ENCODE measurements at regions not wholly inside any gene's neighbourhood (a gene's known extent, or its start where the extent isn't known, plus 50 kb on each side); places are given as distances from the start of the nearest gene placed in this dataset.

GRCh38 chr10:16314259-16314658 lies 122.6 kb upstream of the PTER start:
- no peak for ATAC-seq

GRCh38 chr10:16316733-16317390 lies 119.9 kb upstream of the PTER start:
- ATAC-seq: no peak
- TF ChIP-seq CSDC2 (CRISPR knock-in tag; IDR thresholded peaks at IDR 0.05) (no peak), TOX (CRISPR knock-in tag; IDR thresholded peaks at IDR 0.05; ENCODE audit: borderline replicate concordance) (no peak), ZC3H10 (CRISPR knock-in tag; IDR thresholded peaks at IDR 0.05) (no peak), ZFP30 (CRISPR knock-in tag; IDR thresholded peaks at IDR 0.05) (no peak), RARB (CRISPR knock-in tag; IDR thresholded peaks at IDR 0.05) (no peak), SNAI2 (CRISPR knock-in tag; IDR thresholded peaks at IDR 0.05) (no peak), PPARA (CRISPR knock-in tag; IDR thresholded peaks at IDR 0.05; ENCODE audit: borderline replicate concordance) (no peak), ZNF70 (CRISPR knock-in tag; IDR thresholded peaks at IDR 0.05) (no peak), BACH2 (CRISPR knock-in tag; IDR thresholded peaks at IDR 0.05; ENCODE audit: borderline replicate concordance) (no peak)

More at GRCh38 chr10:16314259-16314658, 122.6 kb upstream of the PTER start:
- no peak for TF ChIP-seq ZNF70 (CRISPR knock-in tag; IDR thresholded peaks at IDR 0.05)
- TF ChIP-seq TOX (CRISPR knock-in tag; IDR thresholded peaks at IDR 0.05; ENCODE audit: borderline replicate concordance): no peak
- TF ChIP-seq TSHZ2 (CRISPR knock-in tag; IDR thresholded peaks at IDR 0.05): no peak
- TF ChIP-seq, protein P1, sequence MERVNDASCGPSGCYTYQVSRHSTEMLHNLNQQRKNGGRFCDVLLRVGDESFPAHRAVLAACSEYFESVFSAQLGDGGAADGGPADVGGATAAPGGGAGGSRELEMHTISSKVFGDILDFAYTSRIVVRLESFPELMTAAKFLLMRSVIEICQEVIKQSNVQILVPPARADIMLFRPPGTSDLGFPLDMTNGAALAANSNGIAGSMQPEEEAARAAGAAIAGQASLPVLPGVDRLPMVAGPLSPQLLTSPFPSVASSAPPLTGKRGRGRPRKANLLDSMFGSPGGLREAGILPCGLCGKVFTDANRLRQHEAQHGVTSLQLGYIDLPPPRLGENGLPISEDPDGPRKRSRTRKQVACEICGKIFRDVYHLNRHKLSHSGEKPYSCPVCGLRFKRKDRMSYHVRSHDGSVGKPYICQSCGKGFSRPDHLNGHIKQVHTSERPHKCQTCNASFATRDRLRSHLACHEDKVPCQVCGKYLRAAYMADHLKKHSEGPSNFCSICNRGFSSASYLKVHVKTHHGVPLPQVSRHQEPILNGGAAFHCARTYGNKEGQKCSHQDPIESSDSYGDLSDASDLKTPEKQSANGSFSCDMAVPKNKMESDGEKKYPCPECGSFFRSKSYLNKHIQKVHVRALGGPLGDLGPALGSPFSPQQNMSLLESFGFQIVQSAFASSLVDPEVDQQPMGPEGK (CRISPR knock-in tag; IDR thresholded peaks at IDR 0.05; ENCODE audit: borderline replicate concordance): no peak
- no peak for TF ChIP-seq ARNTL (CRISPR knock-in tag; IDR thresholded peaks at IDR 0.05; ENCODE audit: borderline replicate concordance, low read depth)
- no peak for TF ChIP-seq ZNF565 (CRISPR knock-in tag; conservative IDR thresholded peaks at IDR 0.05; ENCODE audit: low read depth)
- TF ChIP-seq, protein P2, sequence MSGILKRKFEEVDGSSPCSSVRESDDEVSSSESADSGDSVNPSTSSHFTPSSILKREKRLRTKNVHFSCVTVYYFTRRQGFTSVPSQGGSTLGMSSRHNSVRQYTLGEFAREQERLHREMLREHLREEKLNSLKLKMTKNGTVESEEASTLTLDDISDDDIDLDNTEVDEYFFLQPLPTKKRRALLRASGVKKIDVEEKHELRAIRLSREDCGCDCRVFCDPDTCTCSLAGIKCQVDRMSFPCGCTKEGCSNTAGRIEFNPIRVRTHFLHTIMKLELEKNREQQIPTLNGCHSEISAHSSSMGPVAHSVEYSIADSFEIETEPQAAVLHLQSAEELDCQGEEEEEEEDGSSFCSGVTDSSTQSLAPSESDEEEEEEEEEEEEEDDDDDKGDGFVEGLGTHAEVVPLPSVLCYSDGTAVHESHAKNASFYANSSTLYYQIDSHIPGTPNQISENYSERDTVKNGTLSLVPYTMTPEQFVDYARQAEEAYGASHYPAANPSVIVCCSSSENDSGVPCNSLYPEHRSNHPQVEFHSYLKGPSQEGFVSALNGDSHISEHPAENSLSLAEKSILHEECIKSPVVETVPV (CRISPR knock-in tag; IDR thresholded peaks at IDR 0.05): no peak
- no peak for TF ChIP-seq PPARA (CRISPR knock-in tag; IDR thresholded peaks at IDR 0.05; ENCODE audit: borderline replicate concordance)
- no peak for TF ChIP-seq OSR1 (CRISPR knock-in tag; IDR thresholded peaks at IDR 0.05)
- TF ChIP-seq TCF4 (CRISPR knock-in tag; IDR thresholded peaks at IDR 0.05; ENCODE audit: borderline replicate concordance): no peak
- TF ChIP-seq ZFP30 (CRISPR knock-in tag; IDR thresholded peaks at IDR 0.05): no peak
- TF ChIP-seq ZC3H10 (CRISPR knock-in tag; IDR thresholded peaks at IDR 0.05): no peak

DNA sequence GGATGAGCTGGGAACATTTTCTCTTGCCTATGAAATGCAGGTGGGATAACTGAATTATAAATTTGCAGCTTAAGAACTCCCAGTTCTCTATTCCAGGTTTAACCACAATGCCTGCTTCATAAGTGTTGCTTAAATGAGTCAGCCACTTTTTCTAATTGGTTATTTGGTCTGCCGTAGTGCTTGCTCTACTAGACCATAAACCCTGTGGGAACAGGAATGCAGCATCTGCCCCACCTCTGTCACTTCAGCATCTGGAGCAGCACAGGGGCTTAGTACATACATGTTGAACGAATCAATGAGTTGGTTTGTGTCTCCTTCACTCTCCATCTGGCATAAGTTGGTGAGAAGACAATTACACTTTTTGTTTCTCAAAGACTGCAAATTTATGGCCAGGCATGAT lies 95.2 kb upstream of the PTER start:
- no peak for ATAC-seq
- TF ChIP-seq TOX (CRISPR knock-in tag; IDR thresholded peaks at IDR 0.05; ENCODE audit: borderline replicate concordance) (no peak), ZC3H10 (CRISPR knock-in tag; IDR thresholded peaks at IDR 0.05) (no peak), GLIS3 (CRISPR knock-in tag; IDR thresholded peaks at IDR 0.05) (no peak), ZFP30 (CRISPR knock-in tag; IDR thresholded peaks at IDR 0.05) (no peak), CSDC2 (CRISPR knock-in tag; IDR thresholded peaks at IDR 0.05) (no peak), ARNTL (CRISPR knock-in tag; IDR thresholded peaks at IDR 0.05; ENCODE audit: borderline replicate concordance, low read depth) (no peak), ZNF565 (CRISPR knock-in tag; conservative IDR thresholded peaks at IDR 0.05; ENCODE audit: low read depth) (no peak), BACH2 (CRISPR knock-in tag; IDR thresholded peaks at IDR 0.05; ENCODE audit: borderline replicate concordance) (no peak), ESRRG (CRISPR knock-in tag; IDR thresholded peaks at IDR 0.05) (no peak), ZNF70 (CRISPR knock-in tag; IDR thresholded peaks at IDR 0.05) (no peak), OSR1 (CRISPR knock-in tag; IDR thresholded peaks at IDR 0.05) (no peak), POU6F1 (CRISPR knock-in tag; IDR thresholded peaks at IDR 0.05; ENCODE audit: borderline replicate concordance, low read depth) (no peak), TSHZ2 (CRISPR knock-in tag; IDR thresholded peaks at IDR 0.05) (no peak), ZNF8 (CRISPR knock-in tag; IDR thresholded peaks at IDR 0.05) (no peak), RARB (CRISPR knock-in tag; IDR thresholded peaks at IDR 0.05) (no peak)
- TF ChIP-seq, protein P1 (CRISPR knock-in tag; IDR thresholded peaks at IDR 0.05; ENCODE audit: borderline replicate concordance): no peak
- TF ChIP-seq, protein P2 (CRISPR knock-in tag; IDR thresholded peaks at IDR 0.05): no peak
